ENCODE measurements at regions not wholly inside any gene's neighbourhood (a gene's known extent, or its start where the extent isn't known, plus 50 kb on each side); places are given as distances from the start of the nearest gene placed in this dataset.

GRCh38 chr5:67506241-67506640, 309.6 kb upstream of the CD180 start:
- TF ChIP-seq MAX (IDR thresholded peaks at IDR 0.05) (no peak), REST (IDR thresholded peaks at IDR 0.05) (no peak), CTCF (IDR thresholded peaks at IDR 0.05; ENCODE audit: low read depth, low read length, missing input control) (no peak), JUND (IDR thresholded peaks at IDR 0.05) (no peak), TAF1 (conservative IDR thresholded peaks at IDR 0.05) (no peak), EGR1 (IDR thresholded peaks at IDR 0.05; ENCODE audit: low read depth in 2 of 2) (no peak), ATF3 (IDR thresholded peaks at IDR 0.05) (no peak), FOXA2 (IDR thresholded peaks at IDR 0.05) (no peak), NR2F2 (IDR thresholded peaks at IDR 0.05) (no peak), RAD21 (IDR thresholded peaks at IDR 0.05) (no peak), SP1 (IDR thresholded peaks at IDR 0.05) (no peak), RXRA (IDR thresholded peaks at IDR 0.05) (no peak), FOXA1 (IDR thresholded peaks at IDR 0.05) (no peak)

All from liver (tissue), 3 donors.